Astrocyte (in vitro differentiated cells and primary cell): ENCODE measurements at regions not wholly inside any gene's neighbourhood (a gene's known extent, or its start where the extent isn't known, plus 50 kb on each side); places are given as distances from the start of the nearest gene placed in this dataset.

ENCODE experiments used
- DNase-seq: peaks from one replicate; pipeline ENCODE4 v3.0.0-alpha.2; 2010; ENCODE audit warnings: low read depth
- FAIRE-seq: peaks from 2 replicates; lab custom pipeline; 2011; peaks lifted over from hg19 to GRCh38; lab: Jason Lieb, UNC
- H2AFZ ChIP-seq: 2 replicates; pipeline ENCODE4 v1.6.0; 2012; ENCODE audit warnings: low read depth, low read length, inconsistent platforms
- H3K27ac ChIP-seq: 2 replicates; pipeline ENCODE4 v1.5.1; 2011; ENCODE audit warnings: low read depth, low read length, inconsistent platforms
- H3K27me3 ChIP-seq: 2 replicates; pipeline ENCODE4 v1.6.0; 2011; ENCODE audit warnings: low read length, inconsistent platforms; ENCODE audit not compliant: insufficient read depth
- H3K36me3 ChIP-seq: 2 replicates; pipeline ENCODE4 v1.5.1; 2011; ENCODE audit warnings: low read length, inconsistent platforms; ENCODE audit not compliant: insufficient read depth
- H3K4me1 ChIP-seq: 2 replicates; pipeline ENCODE4 v1.5.1; 2011; ENCODE audit warnings: low read length, inconsistent platforms; ENCODE audit not compliant: insufficient read depth
- H3K4me2 ChIP-seq: 2 replicates; pipeline ENCODE4 v1.6.0; 2012; ENCODE audit warnings: low read length, inconsistent platforms
- H3K4me3 ChIP-seq: 2 replicates; pipeline ENCODE4 v1.5.1; 2011; ENCODE audit warnings: low read depth, mild to moderate bottlenecking, low read length, inconsistent platforms; ENCODE audit not compliant: insufficient read depth
- H3K79me2 ChIP-seq: 2 replicates; pipeline ENCODE4 v1.6.0; 2012; ENCODE audit warnings: mild to moderate bottlenecking, low read length, inconsistent platforms; ENCODE audit not compliant: insufficient read depth
- H3K9ac ChIP-seq: 2 replicates; pipeline ENCODE4 v1.6.0; 2012; ENCODE audit warnings: mild to moderate bottlenecking, low read length, inconsistent platforms
- H3K9me3 ChIP-seq: 2 replicates; pipeline ENCODE4 v1.5.1; 2012; ENCODE audit warnings: low read depth, mild to moderate bottlenecking, low read length, inconsistent platforms; ENCODE audit not compliant: insufficient read depth
- H4K20me1 ChIP-seq: 2 replicates; pipeline ENCODE4 v1.6.0; 2012; ENCODE audit warnings: low read length, inconsistent platforms; ENCODE audit not compliant: insufficient read depth
- H3K27ac Mint-ChIP-seq: one replicate; pipeline ENCODE4 v1.8.0; 2021; ENCODE audit warnings: mild to moderate bottlenecking, mixed read lengths; ENCODE audit not compliant: unreplicated experiment
- H3K27me3 Mint-ChIP-seq: one replicate; pipeline ENCODE4 v1.8.0; 2021; ENCODE audit warnings: low read depth, mixed read lengths; ENCODE audit not compliant: unreplicated experiment
- H3K36me3 Mint-ChIP-seq: one replicate; pipeline ENCODE4 v1.8.0; 2021; ENCODE audit warnings: low read depth, mixed read lengths; ENCODE audit not compliant: unreplicated experiment
- H3K4me1 Mint-ChIP-seq: one replicate; pipeline ENCODE4 v1.8.0; 2021; ENCODE audit warnings: low read depth, mixed read lengths; ENCODE audit not compliant: unreplicated experiment
- H3K4me3 Mint-ChIP-seq: one replicate; pipeline ENCODE4 v1.8.0; 2021; ENCODE audit warnings: mild to moderate bottlenecking, moderate library complexity, mixed read lengths; ENCODE audit not compliant: unreplicated experiment
- H3K9me3 Mint-ChIP-seq: one replicate; pipeline ENCODE4 v1.8.0; 2021; ENCODE audit warnings: mild to moderate bottlenecking, mixed read lengths; ENCODE audit not compliant: unreplicated experiment
- CTCF ChIP-seq: IDR thresholded peaks from 2 replicates; pipeline ENCODE4 v1.5.1; 2011; ENCODE audit warnings: low read depth, mild to moderate bottlenecking, inconsistent platforms, low read length, moderate library complexity; ENCODE audit not compliant: insufficient read depth
- EZH2 ChIP-seq: IDR thresholded peaks from 2 replicates; pipeline ENCODE4 v1.6.1; 2012; ENCODE audit warnings: mild to moderate bottlenecking, low read length, inconsistent platforms; ENCODE audit not compliant: insufficient read depth

- no peaks in the 10 kb centered on the region for H3K36me3 ChIP-seq
- Mint-ChIP-seq H3K9me3 (peaks cover 14% of the 10 kb centered on the region), H3K4me3 (no peak overlapping the region), H3K27me3 (no peaks in the 10 kb centered on the region), H3K27ac (no peak overlapping the region), H3K36me3 (no peaks in the 10 kb centered on the region), H3K4me1 (no peaks in the 10 kb centered on the region)
- H4K20me1 ChIP-seq: no peaks in the 10 kb centered on the region
- no peaks in the 10 kb centered on the region for H3K79me2 ChIP-seq
- H3K9me3 ChIP-seq: no peaks in the 10 kb centered on the region
- no peak overlapping the region for H3K4me3 ChIP-seq
- H3K27ac ChIP-seq: no peak overlapping the region
- FAIRE-seq (no peak), DNase-seq (no peak)
- no peak for TF ChIP-seq CTCF
- TF ChIP-seq EZH2: no peak
- H3K27me3 ChIP-seq: no peaks in the 10 kb centered on the region
- H3K9ac ChIP-seq: no peak overlapping the region
- no peak overlapping the region for H2AFZ ChIP-seq
- no peaks in the 10 kb centered on the region for H3K4me1 ChIP-seq
- H3K4me2 ChIP-seq: no peak overlapping the region
These were observed 236.9 kb upstream of the KBTBD8 start for GRCh38 chr3:66761093-66761780.

- no peaks in the 10 kb centered on the region for H3K9me3 ChIP-seq
These were observed 235.0 kb upstream of the KBTBD8 start for GRCh38 chr3:66762916-66763693.

More at GRCh38 chr3:66762916-66763693, 235.0 kb upstream of the KBTBD8 start:
- Histone ChIP-seq H4K20me1 (no peaks in the 10 kb centered on the region), H3K4me1 (no peaks in the 10 kb centered on the region), H3K4me3 (no peak overlapping the region), H3K4me2 (no peak overlapping the region), H2AFZ (no peak overlapping the region), H3K9ac (no peak overlapping the region), H3K79me2 (no peaks in the 10 kb centered on the region), H3K27me3 (no peaks in the 10 kb centered on the region), H3K36me3 (no peaks in the 10 kb centered on the region), H3K27ac (no peak overlapping the region)
- Mint-ChIP-seq H3K4me1 (no peaks in the 10 kb centered on the region), H3K4me3 (no peak overlapping the region), H3K27ac (no peak overlapping the region), H3K36me3 (no peaks in the 10 kb centered on the region), H3K27me3 (peaks cover 2% of the 10 kb centered on the region), H3K9me3 (peaks cover 17% of the 10 kb centered on the region)
- TF ChIP-seq EZH2: no peak
- no peak for TF ChIP-seq CTCF
- FAIRE-seq (peak; percentile 5), DNase-seq (peak; percentile 7)
